ENCODE measurements at regions not wholly inside any gene's neighbourhood (a gene's known extent, or its start where the extent isn't known, plus 50 kb on each side); places are given as distances from the start of the nearest gene placed in this dataset.
A peak's percentile ranks its signal among the peaks of the same experiment; 100 is the strongest.

GRCh38 chr2:48221846-48222516 is 92.5 kb upstream of the FOXN2 start (continued):
- peak; percentile 51; the same call in 1 of the 2 replicates for TF ChIP-seq RAD21 (CRISPR knock-in tag; IDR thresholded peaks at IDR 0.05)
- no peak for TF ChIP-seq HOXA7 (CRISPR knock-in tag; IDR thresholded peaks at IDR 0.05)
- TF ChIP-seq CREB3 (CRISPR knock-in tag; IDR thresholded peaks at IDR 0.05), result peak; percentile 76; the same call in 1 of the 2 replicates
- peak; percentile 93 for TF ChIP-seq ZMYM4 (CRISPR knock-in tag; IDR thresholded peaks at IDR 0.05)
- peak in 1 of 2 experiments; percentile 99; a peak in 2 of 4 replicates for TF ChIP-seq KLF16 (CRISPR knock-in tag; IDR thresholded peaks at IDR 0.05)
- no peak for TF ChIP-seq GABPA (IDR thresholded peaks at IDR 0.05; ENCODE audit: low read depth, low read length)
- TF ChIP-seq GABPA (CRISPR knock-in tag; IDR thresholded peaks at IDR 0.05; ENCODE audit: low read depth), result peak; percentile 75
- TF ChIP-seq GPN1 (CRISPR knock-in tag; IDR thresholded peaks at IDR 0.05; ENCODE audit: borderline replicate concordance), result no peak
- TF ChIP-seq NR0B2 (CRISPR knock-in tag; IDR thresholded peaks at IDR 0.05), result no peak
- no peak; the same call in 1 of the 2 replicates for TF ChIP-seq ZNF564 (CRISPR knock-in tag; IDR thresholded peaks at IDR 0.05)
- no peak for TF ChIP-seq ZNF432 (CRISPR knock-in tag; IDR thresholded peaks at IDR 0.05; ENCODE audit: borderline replicate concordance)
- peak; percentile 96 for TF ChIP-seq LCORL (IDR thresholded peaks at IDR 0.05)
- TF ChIP-seq LCORL (CRISPR knock-in tag; IDR thresholded peaks at IDR 0.05), result peak; percentile 94
- TF ChIP-seq IRF9 (CRISPR knock-in tag; IDR thresholded peaks at IDR 0.05; ENCODE audit: borderline replicate concordance), result peak; percentile 64; the same call in 1 of the 2 replicates
- TF ChIP-seq ELF3 (CRISPR knock-in tag; IDR thresholded peaks at IDR 0.05), result peak; percentile 99
- TF ChIP-seq PHF20 (CRISPR knock-in tag; IDR thresholded peaks at IDR 0.05), result no peak
- peak; percentile 79; the same call in 1 of the 2 replicates for TF ChIP-seq ZMAT3 (CRISPR knock-in tag; conservative IDR thresholded peaks at IDR 0.05)
- TF ChIP-seq ZBTB10 (CRISPR knock-in tag; IDR thresholded peaks at IDR 0.05; ENCODE audit: borderline replicate concordance), result peak; percentile 63; the same call in 1 of the 2 replicates
- peak; percentile 98 for TF ChIP-seq NFKBIZ (CRISPR knock-in tag; IDR thresholded peaks at IDR 0.05)
- peak; percentile 87 for TF ChIP-seq ZEB1 (IDR thresholded peaks at IDR 0.05; ENCODE audit: insufficient replicate concordance, low read depth)
- TF ChIP-seq CHD4 (IDR thresholded peaks at IDR 0.05; ENCODE audit: borderline replicate concordance, low read length), result peak; percentile 100
- TF ChIP-seq ZFP62 (CRISPR knock-in tag; IDR thresholded peaks at IDR 0.05), result no peak
- TF ChIP-seq ZBTB37 (CRISPR knock-in tag; IDR thresholded peaks at IDR 0.05), result no peak
- peak; percentile 95 for TF ChIP-seq HNF4A (CRISPR knock-in tag; IDR thresholded peaks at IDR 0.05)
- TF ChIP-seq SRY (CRISPR knock-in tag; IDR thresholded peaks at IDR 0.05), result peak; percentile 52; the same call in 1 of the 2 replicates
